Astrocyte of the cerebellum (primary cell): ENCODE measurements at regions not wholly inside any gene's neighbourhood (a gene's known extent, or its start where the extent isn't known, plus 50 kb on each side); places are given as distances from the start of the nearest gene placed in this dataset.

Experiments
- DNase-seq: peaks from one replicate; pipeline ENCODE4 v3.0.0-alpha.2; 2011; ENCODE audit warnings: low read depth
- H3K4me3 ChIP-seq: 2 replicates; pipeline ENCODE4 v1.5.1; 2011; ENCODE audit warnings: mild to moderate bottlenecking, low read depth, low read length, moderate library complexity
- in situ Hi-C: cut with HindIII; loops from 2 replicates; pipeline ENCODE4 v1.10.0; 2017; ENCODE audit warnings: low sequenced_read_pairs
- TF ChIP-seq, protein P1 (sequence below): IDR thresholded peaks from 2 replicates; pipeline ENCODE4 v1.5.1; 2012; ENCODE audit warnings: low read length, low read depth, moderate library complexity, mild to moderate bottlenecking; ENCODE audit errors: missing control alignments

DNA sequence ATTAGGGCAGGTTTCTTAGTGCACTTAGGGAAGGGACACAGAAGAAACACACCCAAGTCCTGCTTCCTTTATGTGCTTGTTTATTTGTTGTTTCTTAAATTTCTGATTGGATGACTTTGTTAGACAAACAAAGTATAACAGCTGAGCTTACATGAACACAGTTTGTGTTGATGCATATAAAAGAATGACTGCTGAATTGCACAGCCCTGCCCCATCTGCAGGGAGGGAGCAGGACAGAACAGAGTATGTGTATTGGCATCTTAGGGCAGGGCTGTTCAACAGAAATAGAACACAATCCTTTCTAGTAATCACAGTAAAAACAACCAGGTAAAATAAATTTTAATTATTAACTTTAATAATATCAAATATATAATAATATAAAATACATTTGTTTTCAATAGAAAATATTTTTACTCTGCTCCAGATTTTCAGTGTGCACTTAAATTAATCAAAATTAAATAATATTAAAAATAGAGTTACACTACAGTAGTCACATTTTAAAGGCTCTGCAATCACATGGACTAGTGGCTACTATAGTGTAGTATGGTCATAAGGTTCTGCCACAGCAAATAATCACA is 198.4 kb downstream of the ZNF621 start:
- no peak for DNase-seq
- TF ChIP-seq, protein P1, sequence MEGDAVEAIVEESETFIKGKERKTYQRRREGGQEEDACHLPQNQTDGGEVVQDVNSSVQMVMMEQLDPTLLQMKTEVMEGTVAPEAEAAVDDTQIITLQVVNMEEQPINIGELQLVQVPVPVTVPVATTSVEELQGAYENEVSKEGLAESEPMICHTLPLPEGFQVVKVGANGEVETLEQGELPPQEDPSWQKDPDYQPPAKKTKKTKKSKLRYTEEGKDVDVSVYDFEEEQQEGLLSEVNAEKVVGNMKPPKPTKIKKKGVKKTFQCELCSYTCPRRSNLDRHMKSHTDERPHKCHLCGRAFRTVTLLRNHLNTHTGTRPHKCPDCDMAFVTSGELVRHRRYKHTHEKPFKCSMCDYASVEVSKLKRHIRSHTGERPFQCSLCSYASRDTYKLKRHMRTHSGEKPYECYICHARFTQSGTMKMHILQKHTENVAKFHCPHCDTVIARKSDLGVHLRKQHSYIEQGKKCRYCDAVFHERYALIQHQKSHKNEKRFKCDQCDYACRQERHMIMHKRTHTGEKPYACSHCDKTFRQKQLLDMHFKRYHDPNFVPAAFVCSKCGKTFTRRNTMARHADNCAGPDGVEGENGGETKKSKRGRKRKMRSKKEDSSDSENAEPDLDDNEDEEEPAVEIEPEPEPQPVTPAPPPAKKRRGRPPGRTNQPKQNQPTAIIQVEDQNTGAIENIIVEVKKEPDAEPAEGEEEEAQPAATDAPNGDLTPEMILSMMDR: no peak
- in situ Hi-C loops: no loop called here

DNA sequence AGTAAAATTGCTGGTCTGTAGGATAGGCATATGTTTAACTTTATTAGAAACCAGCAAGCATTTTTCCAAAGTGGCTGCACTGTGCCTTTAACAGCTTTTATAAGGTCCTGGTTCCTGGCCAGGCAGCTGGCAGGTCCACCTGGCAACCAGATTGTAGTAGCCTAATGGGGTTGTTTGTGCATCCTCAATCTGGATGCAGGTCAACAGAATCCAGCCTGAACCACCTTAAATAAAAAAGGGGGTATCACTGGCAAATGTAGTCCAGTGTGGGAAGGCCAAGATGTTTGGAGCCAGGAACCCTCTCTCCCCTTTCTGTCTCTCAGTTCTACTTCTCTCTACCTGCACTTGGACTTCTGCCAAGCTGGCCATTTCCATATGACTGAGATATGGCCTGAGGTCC is 200.3 kb downstream of the ZNF621 start:
- in situ Hi-C loops: no loop called here
- no peak overlapping the region for H3K4me3 ChIP-seq
- TF ChIP-seq, protein P1: no peak
- no peak for DNase-seq

More for the DNA sequence above, 198.4 kb downstream of the ZNF621 start:
- no peak overlapping the region for H3K4me3 ChIP-seq

DNA sequence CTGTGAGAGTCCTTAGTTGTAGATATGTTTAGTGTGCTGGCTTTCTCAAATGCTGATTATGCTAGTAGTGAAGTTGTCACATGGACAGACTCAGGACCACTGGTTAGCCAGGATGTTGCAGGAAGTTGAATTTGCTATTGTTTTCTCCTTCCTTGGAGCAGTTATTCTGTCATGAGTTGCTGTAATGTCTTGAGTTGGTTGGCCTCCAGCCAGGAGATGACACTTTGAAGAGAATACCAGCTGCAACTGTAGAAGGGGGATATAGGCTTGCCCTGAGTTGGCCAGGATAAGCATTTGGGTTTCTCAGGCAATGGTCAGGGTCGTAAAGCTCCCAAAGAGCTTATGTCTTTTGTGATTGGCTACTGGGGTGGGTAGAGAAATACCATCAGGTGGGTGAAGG is 206.7 kb downstream of the ZNF621 start:
- in situ Hi-C loops: no loop called here
- TF ChIP-seq, protein P1: no peak
- H3K4me3 ChIP-seq: no peak overlapping the region

DNA sequence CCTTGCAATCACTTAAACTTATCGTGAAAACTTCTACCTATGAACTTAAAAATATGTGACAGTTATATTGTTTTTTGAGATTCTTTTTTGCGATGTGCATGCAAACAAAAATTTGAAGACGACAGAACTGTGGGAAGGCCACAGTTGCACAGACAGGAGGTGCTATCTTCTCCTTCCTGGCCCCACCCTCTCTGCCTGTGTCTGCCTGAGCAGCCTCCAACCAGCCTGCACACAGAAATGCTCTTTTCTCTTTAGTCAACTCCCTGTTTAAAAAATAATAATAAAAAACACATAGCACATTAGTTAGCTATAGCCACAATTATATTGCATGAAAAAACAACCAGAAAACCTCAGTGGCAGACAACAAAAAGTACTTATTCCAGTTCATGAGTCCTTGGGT is 212.2 kb downstream of the ZNF621 start:
- in situ Hi-C loops: no loop called here
- no peak for DNase-seq
- TF ChIP-seq, protein P1: no peak
- H3K4me3 ChIP-seq: no peak overlapping the region

More for the DNA sequence above, 206.7 kb downstream of the ZNF621 start:
- DNase-seq: no peak

DNA sequence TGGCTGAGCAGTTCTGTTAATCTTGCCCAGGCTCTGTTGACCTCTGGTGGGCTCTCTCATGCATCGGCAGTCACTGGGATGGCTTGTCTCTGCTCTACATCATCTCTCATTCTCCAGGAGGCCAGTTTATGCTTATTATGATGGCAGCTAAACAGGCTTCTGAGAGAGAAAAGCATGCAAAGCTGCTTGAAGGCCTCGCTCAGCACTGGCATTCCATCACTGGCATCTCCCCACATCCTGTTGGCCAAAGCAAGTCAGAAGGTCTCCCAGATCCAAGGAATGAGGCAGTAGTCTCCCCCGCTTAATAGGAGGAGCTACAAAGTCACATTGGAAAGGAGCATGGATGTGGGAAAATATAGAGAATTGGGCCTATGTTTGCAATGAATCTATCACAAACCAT is 212.6 kb downstream of the ZNF621 start:
- no peak for DNase-seq
- TF ChIP-seq, protein P1: no peak
- no peak overlapping the region for H3K4me3 ChIP-seq
- in situ Hi-C loops: no loop called here

DNA sequence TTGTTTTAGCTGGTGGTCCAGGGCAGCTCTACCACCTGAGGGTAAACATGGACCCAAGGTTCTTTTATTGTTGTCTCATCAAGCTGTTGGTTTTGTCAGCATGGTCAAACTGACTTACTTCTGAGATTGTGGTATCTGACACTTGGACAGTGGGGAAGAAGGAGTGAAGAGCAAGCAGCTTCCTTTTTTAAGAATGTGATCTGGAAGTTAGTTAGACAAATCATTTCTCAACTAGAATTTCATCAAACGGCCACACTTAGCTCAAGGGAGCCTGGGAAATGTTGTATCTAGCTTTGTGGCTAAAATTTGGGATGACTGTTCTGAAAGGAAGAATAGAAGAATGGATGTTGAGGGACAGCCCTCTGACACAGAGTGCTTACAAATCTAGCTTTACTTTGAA is 215.2 kb downstream of the ZNF621 start:
- DNase-seq: no peak
- no peak overlapping the region for H3K4me3 ChIP-seq
- TF ChIP-seq, protein P1: no peak
- in situ Hi-C loops: no loop called here
